ENCODE measurements at regions not wholly inside any gene's neighbourhood (a gene's known extent, or its start where the extent isn't known, plus 50 kb on each side); places are given as distances from the start of the nearest gene placed in this dataset.

DNA sequence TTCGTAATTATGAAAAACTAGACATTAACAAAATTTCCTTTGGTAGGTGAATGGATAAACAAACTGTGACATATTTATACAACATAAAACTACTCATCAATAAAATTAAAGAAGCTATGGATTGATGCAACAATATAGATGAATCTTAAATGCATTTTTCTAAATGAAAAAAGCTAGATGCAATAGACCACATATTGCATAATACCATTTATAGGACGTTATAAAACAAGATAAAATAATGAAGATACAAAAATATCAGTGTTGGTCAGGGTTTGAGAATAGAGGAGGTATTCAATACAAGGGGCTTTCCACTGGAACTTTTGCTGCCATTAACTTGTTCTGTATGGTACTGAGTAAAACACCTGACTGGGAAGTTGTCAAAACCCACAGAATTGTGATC, 314.4 kb downstream of the GRB14 start:
- Histone ChIP-seq H3K4me1 (ENCODE audit: control insufficient read depth, insufficient read depth, low read length) (no peaks in the 10 kb centered on the region), H3K36me3 (ENCODE audit: control insufficient read depth, insufficient read depth, low read length) (no peaks in the 10 kb centered on the region), H3K27ac (ENCODE audit: low read length) (no peak overlapping the region), H3K9me3 (ENCODE audit: control insufficient read depth, insufficient read depth, low read length) (no peaks in the 10 kb centered on the region), H3K27me3 (ENCODE audit: control insufficient read depth, insufficient read depth, low read length) (no peaks in the 10 kb centered on the region), H3K4me3 (ENCODE audit: low read length) (no peak overlapping the region)
- H3K4me1 Mint-ChIP-seq, result no peaks in the 10 kb centered on the region
- H3K27ac Mint-ChIP-seq, result no peak overlapping the region
- no peak for ATAC-seq
- no peak overlapping the region for H3K4me3 Mint-ChIP-seq
- no peak for DNase-seq
- intact Hi-C loops (cut with micrococcal nuclease), result no loop called here
- H3K27me3 Mint-ChIP-seq (ENCODE audit: low read depth in 2 of 2), result no peaks in the 10 kb centered on the region
- WGBS (ENCODE audit: insufficient coverage), result no CpG with 5 or more reads among the region's 2 CpGs
- TF ChIP-seq, protein P1, sequence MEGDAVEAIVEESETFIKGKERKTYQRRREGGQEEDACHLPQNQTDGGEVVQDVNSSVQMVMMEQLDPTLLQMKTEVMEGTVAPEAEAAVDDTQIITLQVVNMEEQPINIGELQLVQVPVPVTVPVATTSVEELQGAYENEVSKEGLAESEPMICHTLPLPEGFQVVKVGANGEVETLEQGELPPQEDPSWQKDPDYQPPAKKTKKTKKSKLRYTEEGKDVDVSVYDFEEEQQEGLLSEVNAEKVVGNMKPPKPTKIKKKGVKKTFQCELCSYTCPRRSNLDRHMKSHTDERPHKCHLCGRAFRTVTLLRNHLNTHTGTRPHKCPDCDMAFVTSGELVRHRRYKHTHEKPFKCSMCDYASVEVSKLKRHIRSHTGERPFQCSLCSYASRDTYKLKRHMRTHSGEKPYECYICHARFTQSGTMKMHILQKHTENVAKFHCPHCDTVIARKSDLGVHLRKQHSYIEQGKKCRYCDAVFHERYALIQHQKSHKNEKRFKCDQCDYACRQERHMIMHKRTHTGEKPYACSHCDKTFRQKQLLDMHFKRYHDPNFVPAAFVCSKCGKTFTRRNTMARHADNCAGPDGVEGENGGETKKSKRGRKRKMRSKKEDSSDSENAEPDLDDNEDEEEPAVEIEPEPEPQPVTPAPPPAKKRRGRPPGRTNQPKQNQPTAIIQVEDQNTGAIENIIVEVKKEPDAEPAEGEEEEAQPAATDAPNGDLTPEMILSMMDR (IDR thresholded peaks at IDR 0.05), result no peak
- peaks cover 13 to 27% of the 10 kb centered on the region in 2 donors for H3K9me3 Mint-ChIP-seq
- H3K36me3 Mint-ChIP-seq, result peaks cover 15% of the 10 kb centered on the region

DNA sequence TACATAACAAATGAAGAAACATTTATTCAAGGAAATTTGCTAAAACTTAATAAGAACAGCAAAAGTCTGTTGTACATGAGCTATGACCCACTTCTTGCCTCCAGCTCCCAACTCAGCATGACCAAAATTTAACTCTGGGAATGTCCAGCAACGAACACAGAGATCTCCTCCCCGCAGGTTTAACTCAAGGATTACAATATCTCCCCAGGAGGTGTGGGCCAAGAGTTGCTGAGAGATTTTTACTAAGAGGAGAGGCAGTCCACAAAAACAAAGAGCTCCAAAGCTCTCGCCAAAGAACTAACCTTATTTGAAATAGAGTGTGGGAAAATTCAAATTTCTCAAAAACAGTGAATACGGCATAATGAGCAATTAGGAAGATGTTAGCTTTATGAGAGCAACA, 318.5 kb downstream of the GRB14 start:
- no peak overlapping the region for H3K27ac Mint-ChIP-seq
- H3K36me3 Mint-ChIP-seq, result peaks cover 9% of the 10 kb centered on the region
- DNase-seq (no peak), ATAC-seq (no peak)
- H3K27ac ChIP-seq (ENCODE audit: low read length), result no peak overlapping the region
- TF ChIP-seq, protein P1 (IDR thresholded peaks at IDR 0.05), result no peak
- H3K9me3 Mint-ChIP-seq, result peaks cover 24 to 33% of the 10 kb centered on the region in 2 donors
- no peaks in the 10 kb centered on the region for H3K9me3 ChIP-seq (ENCODE audit: control insufficient read depth, insufficient read depth, low read length)
- no peak overlapping the region for H3K4me3 ChIP-seq (ENCODE audit: low read length)
- no peaks in the 10 kb centered on the region for H3K4me1 Mint-ChIP-seq
- H3K27me3 Mint-ChIP-seq (ENCODE audit: low read depth in 2 of 2), result no peaks in the 10 kb centered on the region
- intact Hi-C loops (cut with micrococcal nuclease), result no loop called here
- no peaks in the 10 kb centered on the region for H3K27me3 ChIP-seq (ENCODE audit: control insufficient read depth, insufficient read depth, low read length)
- no peaks in the 10 kb centered on the region for H3K4me1 ChIP-seq (ENCODE audit: control insufficient read depth, insufficient read depth, low read length)
- WGBS (ENCODE audit: insufficient coverage), result 81% methylated on average over 2 of the region's 4 CpGs
- H3K36me3 ChIP-seq (ENCODE audit: control insufficient read depth, insufficient read depth, low read length), result no peaks in the 10 kb centered on the region
- H3K4me3 Mint-ChIP-seq, result no peak overlapping the region

DNA sequence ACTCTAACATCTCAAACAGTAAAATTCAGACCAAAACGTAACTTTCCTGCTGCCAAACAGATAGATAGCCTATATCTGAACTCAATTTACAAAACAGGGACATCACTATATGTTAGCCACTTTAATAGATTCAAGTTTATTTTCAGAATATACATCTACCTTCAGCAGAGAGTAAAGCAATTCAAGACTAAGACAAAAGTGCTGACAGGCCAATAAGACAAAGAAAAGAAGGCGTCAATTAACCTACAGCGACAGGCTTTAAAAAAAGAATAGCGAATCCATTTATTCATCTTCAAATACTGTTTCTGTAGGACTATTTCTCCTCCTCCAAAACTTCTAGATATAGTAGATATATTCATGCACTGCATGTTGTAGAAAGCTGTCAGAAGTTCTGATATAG, 333.0 kb downstream of the GRB14 start:
- WGBS (ENCODE audit: insufficient coverage), result 90% methylated on average over 3 of the region's 4 CpGs
- Mint-ChIP-seq H3K36me3 (peaks cover 7% of the 10 kb centered on the region), H3K27me3 (ENCODE audit: low read depth in 2 of 2) (no peaks in the 10 kb centered on the region), H3K4me1 (no peaks in the 10 kb centered on the region), H3K27ac (no peak overlapping the region), H3K9me3 (peaks cover 13 to 23% of the 10 kb centered on the region in 2 donors), H3K4me3 (no peak overlapping the region)
- Histone ChIP-seq H3K4me3 (ENCODE audit: low read length) (no peak overlapping the region), H3K27me3 (ENCODE audit: control insufficient read depth, insufficient read depth, low read length) (no peaks in the 10 kb centered on the region), H3K4me1 (ENCODE audit: control insufficient read depth, insufficient read depth, low read length) (no peaks in the 10 kb centered on the region), H3K9me3 (ENCODE audit: control insufficient read depth, insufficient read depth, low read length) (no peaks in the 10 kb centered on the region), H3K36me3 (ENCODE audit: control insufficient read depth, insufficient read depth, low read length) (no peaks in the 10 kb centered on the region), H3K27ac (ENCODE audit: low read length) (no peak overlapping the region)
- TF ChIP-seq, protein P1 (IDR thresholded peaks at IDR 0.05), result no peak
- ATAC-seq, result no peak
- intact Hi-C loops (cut with micrococcal nuclease), result no loop called here
- DNase-seq, result no peak

DNA sequence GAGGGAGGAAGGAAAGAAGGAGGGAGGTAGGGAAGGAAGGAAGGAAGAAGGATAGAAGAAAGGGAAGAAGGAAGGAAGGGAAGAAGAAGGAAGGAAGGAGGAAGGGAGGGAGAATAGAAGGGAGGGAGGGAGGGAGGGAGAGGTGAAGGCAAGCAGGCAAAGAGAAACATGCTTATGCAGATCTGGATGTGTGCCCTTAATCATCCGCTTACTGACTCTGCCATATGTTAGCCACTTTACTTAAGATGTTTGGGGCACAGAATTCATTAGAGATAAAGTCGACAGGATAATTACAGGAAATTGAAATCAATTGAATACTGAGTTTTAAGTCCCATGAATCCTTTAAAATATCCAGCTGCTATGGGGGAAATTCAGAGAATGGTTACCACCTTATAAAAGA, 334.2 kb downstream of the GRB14 start:
- intact Hi-C loops (cut with micrococcal nuclease), result no loop called here
- no peaks in the 10 kb centered on the region for H3K27me3 ChIP-seq (ENCODE audit: control insufficient read depth, insufficient read depth, low read length)
- H3K36me3 ChIP-seq (ENCODE audit: control insufficient read depth, insufficient read depth, low read length), result no peaks in the 10 kb centered on the region
- Mint-ChIP-seq H3K36me3 (peaks cover 7% of the 10 kb centered on the region), H3K4me3 (no peak overlapping the region), H3K9me3 (peaks cover 16 to 22% of the 10 kb centered on the region in 2 donors), H3K27me3 (ENCODE audit: low read depth in 2 of 2) (no peaks in the 10 kb centered on the region), H3K4me1 (no peaks in the 10 kb centered on the region), H3K27ac (no peak overlapping the region)
- no peak for DNase-seq
- H3K4me1 ChIP-seq (ENCODE audit: control insufficient read depth, insufficient read depth, low read length), result no peaks in the 10 kb centered on the region
- 100% methylated on average over 1 of the region's 2 CpGs for WGBS (ENCODE audit: insufficient coverage)
- TF ChIP-seq, protein P1 (IDR thresholded peaks at IDR 0.05), result no peak
- H3K9me3 ChIP-seq (ENCODE audit: control insufficient read depth, insufficient read depth, low read length), result no peaks in the 10 kb centered on the region
- no peak for ATAC-seq
- no peak overlapping the region for H3K27ac ChIP-seq (ENCODE audit: low read length)
- H3K4me3 ChIP-seq (ENCODE audit: low read length), result no peak overlapping the region
